HEK293T (cell line): ENCODE measurements at regions not wholly inside any gene's neighbourhood (a gene's known extent, or its start where the extent isn't known, plus 50 kb on each side); places are given as distances from the start of the nearest gene placed in this dataset.

Experiments used
- CTCF ChIA-PET: fragments of 350-600 bp; formaldehyde crosslinking; extraction: SDS; loops from one replicate; lab custom pipeline; 2021; ENCODE audit warnings: antibody characterized with exemption, inconsistent platforms; lab: Yijun Ruan, JAX
- POLR2A ChIA-PET: fragments of 350-600 bp; formaldehyde crosslinking; extraction: SDS; loops from one replicate; lab custom pipeline; 2020; ENCODE audit warnings: antibody characterized with exemption, inconsistent platforms; lab: Yijun Ruan, JAX
- DNase-seq: peaks from one replicate; pipeline ENCODE4 v3.0.0; 2012; ENCODE audit warnings: mixed read lengths; ENCODE audit errors: extremely low spot score
- ARNT ChIP-seq: fragments of 450-650 bp; IDR thresholded peaks from 2 replicates; pipeline ENCODE4 v1.6.1; 2017; ENCODE audit warnings: mild to moderate bottlenecking
- BHLHE40 ChIP-seq: fragments of 450-650 bp; IDR thresholded peaks from 2 replicates; pipeline ENCODE4 v1.6.1; 2016; ENCODE audit warnings: mild to moderate bottlenecking, moderate library complexity, borderline replicate concordance
- CTBP1 ChIP-seq: fragments of 450-650 bp; IDR thresholded peaks from 2 replicates; pipeline ENCODE4 v1.6.1; 2016; ENCODE audit warnings: borderline replicate concordance
- ELF4 ChIP-seq: fragments of 450-650 bp; IDR thresholded peaks from 2 replicates; pipeline ENCODE4 v1.6.1; 2017; ENCODE audit warnings: antibody characterized with exemption
- FOXA1 ChIP-seq: fragments of 450-650 bp; IDR thresholded peaks from 2 replicates; pipeline ENCODE4 v1.6.1; 2016; ENCODE audit warnings: mild to moderate bottlenecking
- FOXK2 ChIP-seq: fragments of 450-650 bp; IDR thresholded peaks from 2 replicates; pipeline ENCODE4 v1.6.1; 2016; ENCODE audit warnings: mild to moderate bottlenecking
- FOXM1 ChIP-seq: fragments of 450-650 bp; IDR thresholded peaks from 2 replicates; pipeline ENCODE4 v1.6.1; 2017; ENCODE audit warnings: mild to moderate bottlenecking, borderline replicate concordance
- HDGF ChIP-seq: fragments of 450-650 bp; IDR thresholded peaks from 2 replicates; pipeline ENCODE4 v1.6.1; 2017; ENCODE audit warnings: antibody characterized with exemption, borderline replicate concordance
- L3MBTL2 ChIP-seq: fragments of 450-650 bp; conservative IDR thresholded peaks from 2 replicates; pipeline ENCODE4 v1.6.1; 2016; ENCODE audit warnings: mild to moderate bottlenecking
- LEF1 ChIP-seq: fragments of 450-650 bp; IDR thresholded peaks from 2 replicates; pipeline ENCODE4 v1.6.1; 2017; ENCODE audit warnings: mild to moderate bottlenecking, borderline replicate concordance
- NFRKB ChIP-seq: fragments of 450-650 bp; IDR thresholded peaks from 2 replicates; pipeline ENCODE4 v1.6.1; 2016; ENCODE audit warnings: mild to moderate bottlenecking, moderate library complexity
- PKNOX1 ChIP-seq: fragments of 450-650 bp; IDR thresholded peaks from 2 replicates; pipeline ENCODE4 v1.6.1; 2016
- SP1 ChIP-seq: fragments of 450-650 bp; IDR thresholded peaks from 2 replicates; pipeline ENCODE4 v1.6.1; 2017
- SUZ12 ChIP-seq: fragments of 450-650 bp; IDR thresholded peaks from 2 replicates; pipeline ENCODE4 v1.6.1; 2016; ENCODE audit warnings: mild to moderate bottlenecking
- TARDBP ChIP-seq: fragments of 450-650 bp; IDR thresholded peaks from 2 replicates; pipeline ENCODE4 v1.6.1; 2016
- ZNF384 ChIP-seq: fragments of 450-650 bp; IDR thresholded peaks from 2 replicates; pipeline ENCODE4 v1.6.1; 2016

DNA sequence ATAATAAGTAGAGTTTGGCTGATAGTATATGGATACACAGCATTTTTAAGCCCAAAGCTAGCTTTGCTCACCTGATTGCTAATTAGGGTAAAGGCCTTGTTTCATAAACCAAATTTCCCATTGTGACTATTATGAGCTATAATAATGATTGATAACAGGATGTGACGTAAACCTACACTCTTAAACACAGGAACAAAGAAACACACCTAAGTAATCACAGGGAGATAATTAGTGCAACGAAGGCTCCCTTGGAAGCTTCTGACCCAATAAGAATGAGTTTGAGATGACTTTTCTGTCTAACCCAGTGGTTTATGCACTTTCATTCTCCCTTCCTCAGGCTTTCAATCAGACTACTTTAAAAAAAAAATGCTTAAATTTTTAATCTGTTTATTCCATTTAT is 683.2 kb downstream of the SATB2 start:
- ChIA-PET CTCF (no interaction called here), POLR2A (no interaction called here)
- TF ChIP-seq FOXK2 (no peak), TARDBP (no peak), HDGF (no peak), PKNOX1 (no peak), ARNT (no peak), SP1 (no peak), ZNF384 (no peak), ELF4 (no peak), FOXA1 (no peak), NFRKB (no peak), L3MBTL2 (no peak)
- DNase-seq = no peak

- DNase-seq = no peak
- ChIA-PET CTCF (no interaction called here), POLR2A (no interaction called here)
- TF ChIP-seq ARNT (no peak), CTBP1 (no peak), BHLHE40 (no peak), ZNF384 (no peak), FOXM1 (no peak), LEF1 (no peak), SUZ12 (no peak), FOXK2 (no peak), HDGF (no peak), PKNOX1 (no peak), L3MBTL2 (no peak), SP1 (no peak), ELF4 (no peak), TARDBP (no peak), NFRKB (no peak), FOXA1 (no peak)
Measured at GRCh38 chr2:198767694-198768093, 690.0 kb downstream of the SATB2 start.

DNA sequence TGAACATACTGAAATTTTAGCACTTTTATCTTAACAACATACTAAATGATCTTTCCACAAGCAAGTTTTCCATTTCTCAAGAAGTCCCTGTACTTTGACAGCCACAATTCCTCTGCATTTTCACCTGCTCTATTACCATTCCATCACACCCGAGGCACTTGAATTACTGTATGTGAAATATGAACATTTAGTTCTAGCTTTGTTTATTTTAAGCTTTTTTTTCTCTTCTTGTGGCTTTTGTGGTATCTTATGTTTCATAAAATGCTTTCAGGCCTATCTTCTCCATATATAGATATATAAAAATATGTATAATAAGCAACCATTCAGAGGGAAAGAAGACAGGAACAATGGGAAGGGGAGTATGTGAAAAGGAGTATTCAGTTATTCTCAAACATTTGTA is 693.9 kb downstream of the SATB2 start:
- no peak for TF ChIP-seq TARDBP
- no peak for TF ChIP-seq FOXK2
- no peak for TF ChIP-seq ARNT
- TF ChIP-seq HDGF = no peak
- TF ChIP-seq BHLHE40 = no peak
- TF ChIP-seq SUZ12 = no peak
- no peak for TF ChIP-seq NFRKB
- TF ChIP-seq LEF1 = no peak
- TF ChIP-seq FOXA1 = no peak
- TF ChIP-seq L3MBTL2 = no peak
- TF ChIP-seq ELF4 = no peak
- TF ChIP-seq PKNOX1 = no peak
- CTCF ChIA-PET = no interaction called here
- POLR2A ChIA-PET = no interaction called here
- DNase-seq = no peak

DNA sequence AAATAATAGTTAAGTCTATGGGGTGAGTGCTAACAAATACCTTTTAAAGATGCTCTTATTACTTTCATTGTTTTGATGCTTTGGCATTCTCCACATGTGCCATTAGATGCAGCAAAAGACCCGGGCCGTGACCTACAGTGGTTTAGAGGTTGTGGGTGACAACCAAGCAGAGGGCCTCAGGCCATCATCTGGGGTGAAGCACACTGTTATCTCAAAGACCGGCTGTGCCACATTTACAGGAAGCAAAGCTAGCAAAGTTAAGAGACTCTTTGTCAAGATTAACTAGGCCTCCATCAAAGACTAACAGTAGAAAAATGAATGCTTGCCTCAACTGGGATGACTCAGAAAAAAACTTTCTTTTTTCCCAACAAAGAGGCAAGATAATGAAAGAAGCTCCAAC is 695.3 kb downstream of the SATB2 start:
- no peak for TF ChIP-seq L3MBTL2
- DNase-seq = no peak
- ChIA-PET POLR2A (no interaction called here), CTCF (no interaction called here)

DNA sequence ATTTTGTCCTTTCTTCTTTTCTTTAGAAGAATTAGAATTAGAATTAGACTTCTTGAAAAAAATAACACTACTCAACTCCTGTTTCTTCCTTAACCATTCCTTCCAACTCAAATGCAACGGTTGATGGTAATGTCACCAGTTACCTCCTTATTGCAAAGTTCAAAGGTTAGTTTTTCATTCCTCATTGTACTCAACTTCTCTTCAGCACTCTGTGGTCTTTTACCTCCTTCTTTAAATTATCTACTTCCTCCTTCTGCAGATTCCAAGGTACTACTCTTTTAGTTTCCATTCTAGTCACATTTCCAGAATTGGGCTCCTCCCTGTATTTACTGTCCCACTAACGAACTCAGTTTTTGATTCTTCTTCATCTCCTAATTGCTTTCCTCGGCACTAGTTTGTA is 700.7 kb downstream of the SATB2 start:
- DNase-seq = no peak
- CTCF ChIA-PET = no interaction called here
- POLR2A ChIA-PET = no interaction called here
- TF ChIP-seq LEF1 (no peak), L3MBTL2 (no peak), HDGF (no peak), FOXM1 (no peak), NFRKB (no peak), SP1 (no peak), FOXA1 (no peak), TARDBP (no peak), ELF4 (no peak), SUZ12 (no peak), ARNT (no peak), PKNOX1 (no peak), BHLHE40 (no peak), CTBP1 (no peak), FOXK2 (no peak), ZNF384 (no peak)

DNA sequence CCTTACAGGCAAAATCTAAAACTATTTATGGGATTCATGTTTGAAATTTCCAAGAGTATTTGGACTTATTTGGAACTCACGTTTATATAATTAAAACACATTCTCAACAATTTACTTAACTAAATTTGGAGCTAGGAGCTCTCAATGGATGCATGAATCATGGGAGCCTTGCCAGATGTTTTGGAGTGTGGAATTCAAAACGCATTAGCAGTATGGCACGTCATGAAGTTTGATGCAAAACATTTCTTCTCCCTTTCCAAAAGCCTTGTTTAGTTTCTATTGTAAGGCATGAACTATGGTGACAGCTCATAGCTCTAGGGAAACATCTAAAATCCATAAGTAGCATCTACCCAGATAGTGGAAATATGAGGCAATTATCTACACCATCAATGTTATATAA is 701.6 kb downstream of the SATB2 start:
- POLR2A ChIA-PET = no interaction called here

DNA sequence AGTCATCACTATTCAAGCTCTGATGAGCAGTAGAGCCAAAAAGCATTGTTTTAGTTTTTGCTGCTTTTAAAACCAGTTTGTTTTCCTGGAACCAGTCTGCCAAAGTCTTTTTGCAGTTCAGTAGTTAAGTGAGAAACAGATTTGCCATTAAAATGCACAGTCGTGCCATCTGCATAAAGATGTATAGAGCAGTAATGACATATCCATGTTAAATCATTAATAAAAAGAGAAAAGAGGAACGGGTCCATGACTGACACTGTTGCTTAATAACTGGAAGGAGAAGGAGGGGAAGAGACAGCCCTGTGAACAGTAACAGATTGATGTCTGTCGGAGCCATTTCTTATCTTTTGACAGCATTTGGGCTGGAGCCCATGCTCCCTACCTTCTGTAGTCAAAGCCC is 704.6 kb downstream of the SATB2 start:
- TF ChIP-seq FOXK2 = no peak
- TF ChIP-seq NFRKB = no peak
- TF ChIP-seq FOXA1 = no peak
- TF ChIP-seq BHLHE40 = no peak
- TF ChIP-seq SUZ12 = no peak
- no peak for TF ChIP-seq PKNOX1
- TF ChIP-seq SP1 = no peak
- no peak for TF ChIP-seq CTBP1
- no peak for TF ChIP-seq ELF4
- no peak for TF ChIP-seq L3MBTL2
- no peak for TF ChIP-seq HDGF
- no peak for TF ChIP-seq TARDBP
- TF ChIP-seq ARNT = no peak
- TF ChIP-seq FOXM1 = no peak
- POLR2A ChIA-PET = no interaction called here
- CTCF ChIA-PET = no interaction called here
- no peak for DNase-seq

More for the DNA sequence above, 701.6 kb downstream of the SATB2 start:
- TF ChIP-seq HDGF = no peak
- no peak for DNase-seq
- CTCF ChIA-PET = no interaction called here
